HG02938 (cell line): ENCODE measurements at regions not wholly inside any gene's neighbourhood (a gene's known extent, or its start where the extent isn't known, plus 50 kb on each side); places are given as distances from the start of the nearest gene placed in this dataset.
A peak's percentile ranks its signal among the peaks of the same experiment; 100 is the strongest.
"Not testable (repeated sequence)": the region's sequence is repeated elsewhere in the genome, so short reads cannot be mapped to it uniquely, and the experiment has no call there.

ENCODE experiments used
- ATAC-seq: cut with Tn5 transposase; IDR thresholded peaks from one replicate; pipeline ENCODE4 v1.9.1; 2021; ENCODE audit warnings: mild to moderate bottlenecking, moderate library complexity; ENCODE audit not compliant: unreplicated experiment

- ATAC-seq = no peak
Measured at GRCh38 chr13:33545492-33545891, 259.9 kb upstream of the STARD13 start.

DNA sequence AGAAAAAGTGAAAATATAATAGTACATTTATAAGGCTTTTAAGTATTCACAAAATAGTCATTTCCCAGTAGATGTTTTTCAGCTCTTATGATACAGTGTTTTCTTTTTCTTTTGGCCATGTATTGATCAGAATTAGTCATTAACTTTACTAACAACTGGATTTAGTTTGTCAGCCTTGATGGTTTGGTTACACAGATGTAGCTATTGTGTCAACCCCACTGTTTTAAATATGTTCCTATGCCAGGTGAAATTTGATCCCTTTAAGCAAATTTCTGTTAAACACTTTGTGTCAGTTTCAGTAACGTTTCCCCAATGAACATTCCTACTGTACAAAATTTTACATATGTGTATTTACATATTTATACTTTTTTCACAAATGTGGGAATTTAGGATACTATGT lies 261.5 kb upstream of the STARD13 start:
- no peak for ATAC-seq

DNA sequence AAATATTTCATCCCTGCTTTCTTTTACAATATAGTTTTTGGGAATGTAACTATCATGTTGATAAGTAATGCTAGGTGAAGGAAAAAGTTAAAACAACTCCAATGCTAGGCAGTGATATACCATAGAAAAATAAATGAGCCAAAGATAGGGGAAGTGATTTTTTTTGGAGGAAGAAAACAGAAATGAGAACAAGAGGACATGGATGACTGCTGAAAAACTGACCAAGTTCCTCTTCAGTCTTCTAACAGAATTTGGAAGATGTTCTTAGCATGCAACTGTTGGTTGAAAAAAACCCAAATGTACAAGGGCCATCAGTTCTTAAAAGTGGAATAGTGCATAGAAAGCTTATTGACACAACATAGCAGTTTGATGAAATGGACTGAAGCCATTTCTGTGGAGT lies 262.5 kb upstream of the STARD13 start:
- ATAC-seq = no peak

- no peak for ATAC-seq
Measured at GRCh38 chr13:33550276-33550675, 264.7 kb upstream of the STARD13 start.

GRCh38 chr13:33550885-33551284 lies 265.3 kb upstream of the STARD13 start:
- peak; percentile 57 for ATAC-seq

DNA sequence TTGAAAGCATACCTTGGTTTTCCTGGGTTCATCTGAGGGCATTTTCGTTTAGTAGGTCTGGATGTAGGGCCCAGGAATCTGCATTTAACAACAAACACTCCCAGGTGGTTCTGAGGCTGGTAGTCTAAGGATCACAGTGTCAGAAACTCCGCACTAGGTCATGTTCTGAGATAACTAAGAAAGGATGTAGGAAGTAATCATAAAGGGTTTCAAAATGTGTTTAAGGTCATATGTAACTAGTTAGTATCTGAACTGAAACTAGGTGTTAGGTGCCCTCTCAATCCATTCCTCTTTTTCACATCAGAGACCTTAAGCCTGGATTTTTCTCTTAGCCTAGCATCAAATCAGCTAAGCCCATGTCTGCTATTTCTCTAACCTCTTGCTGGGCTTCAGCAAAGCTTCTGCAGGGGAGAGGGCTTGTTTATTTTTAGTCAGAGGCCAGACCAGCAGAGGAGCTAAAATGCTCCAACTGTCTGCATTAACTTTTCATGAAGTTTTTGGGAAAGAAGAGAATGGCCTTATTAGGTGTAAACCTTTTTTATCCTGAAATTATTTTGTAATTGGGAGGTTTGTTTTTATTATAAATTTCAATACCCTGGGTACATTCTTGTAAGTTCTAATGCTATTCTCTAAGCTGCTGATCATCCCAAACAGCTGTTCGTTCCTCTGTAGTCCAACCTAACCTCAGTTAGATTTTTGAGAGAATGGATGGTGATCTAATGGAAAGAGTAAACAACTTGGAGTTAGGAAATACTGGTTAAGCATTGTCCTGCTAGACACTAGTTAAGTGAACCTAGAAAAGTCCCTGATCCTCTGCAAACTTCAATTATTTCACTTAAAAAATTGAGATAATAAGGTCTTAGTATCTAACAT lies 262.8 kb upstream of the RFC3 start:
- peak; percentile 84 for ATAC-seq

GRCh38 chr13:33556828-33557227 lies 261.1 kb upstream of the RFC3 start:
- no peak for ATAC-seq

DNA sequence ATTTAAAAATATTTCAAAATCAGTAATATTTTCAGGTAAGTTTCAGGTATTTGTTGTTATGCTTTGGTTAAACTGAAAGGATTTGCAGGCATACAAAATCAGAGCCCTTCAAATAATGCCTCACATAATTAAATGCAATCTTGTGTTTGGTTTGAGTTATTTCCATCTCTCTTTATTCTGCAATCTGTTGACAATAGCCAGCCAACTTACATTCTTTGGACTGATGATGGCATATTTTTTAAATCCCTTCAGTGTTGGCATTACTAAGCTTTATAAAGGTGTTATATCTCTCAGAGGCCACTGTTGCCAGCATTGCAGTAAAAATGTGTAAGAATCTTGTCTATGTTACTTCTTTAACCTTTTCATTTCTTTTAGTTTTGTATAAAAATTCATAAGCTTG lies 257.2 kb upstream of the RFC3 start:
- ATAC-seq = no peak

- ATAC-seq = no peak
Measured at GRCh38 chr13:33561627-33562026, 256.3 kb upstream of the RFC3 start.

GRCh38 chr13:33571618-33572017 lies 246.3 kb upstream of the RFC3 start:
- peak; percentile 80 for ATAC-seq

DNA sequence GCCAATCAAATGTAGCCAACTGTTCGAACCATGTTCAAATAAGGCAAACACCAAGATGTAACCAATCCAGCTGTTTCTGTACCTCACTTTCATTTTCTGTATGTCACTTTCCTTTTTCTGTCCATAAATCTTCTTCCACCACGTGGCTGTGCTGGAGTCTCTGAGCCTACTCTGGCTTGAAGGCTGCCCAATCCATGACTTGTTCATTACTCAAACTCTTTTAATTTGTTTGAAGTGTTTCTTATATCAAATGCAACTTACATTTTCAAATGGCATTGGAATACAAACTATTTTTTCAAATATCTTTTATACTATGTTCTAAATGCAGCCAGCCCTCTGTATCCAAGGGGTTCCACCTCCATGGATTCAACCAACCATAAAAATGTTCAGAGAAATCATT lies 245.6 kb upstream of the RFC3 start:
- ATAC-seq = not testable (repeated sequence)

DNA sequence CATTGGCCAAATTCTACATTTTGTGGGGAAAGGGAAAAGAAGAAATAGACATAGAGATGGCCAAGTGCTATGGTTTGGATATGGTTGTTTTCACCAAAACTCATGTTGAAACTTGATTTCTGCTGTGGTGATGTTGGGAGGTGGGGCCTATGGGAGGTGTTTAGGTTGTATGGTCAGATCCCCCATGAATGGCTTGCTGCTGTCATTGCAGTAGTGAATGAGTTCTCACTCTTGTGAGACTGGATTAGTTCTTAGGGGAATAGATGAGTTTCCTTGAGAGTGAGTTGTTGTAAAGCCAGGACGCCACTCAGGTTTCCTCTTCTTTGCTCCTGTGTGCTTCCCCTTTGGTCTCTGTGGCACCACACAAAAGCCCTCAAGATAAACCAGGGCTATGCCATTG lies 242.6 kb upstream of the RFC3 start:
- no peak for ATAC-seq

- no peak for ATAC-seq
Measured at GRCh38 chr13:33577007-33577406, 240.9 kb upstream of the RFC3 start.

GRCh38 chr13:33578786-33579185 lies 239.2 kb upstream of the RFC3 start:
- ATAC-seq = no peak

DNA sequence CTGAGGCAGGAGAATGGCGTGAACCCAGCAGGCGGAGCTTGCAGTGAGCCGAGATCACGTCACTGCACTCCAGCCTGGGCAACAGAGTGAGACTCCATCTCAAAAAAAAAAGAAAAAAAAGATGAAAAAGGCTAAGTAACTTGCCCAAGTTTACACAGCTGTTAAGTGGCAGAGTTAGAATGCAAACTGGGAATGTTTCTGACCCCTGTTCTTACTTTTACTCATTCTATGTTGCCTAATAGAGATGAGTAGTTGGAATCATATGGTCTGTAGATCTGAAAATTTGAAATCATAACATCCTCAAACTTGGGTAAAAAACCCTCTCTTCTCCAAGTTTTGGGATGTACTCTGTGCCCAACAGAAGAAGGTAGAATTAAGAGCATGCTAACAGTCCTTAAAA lies 235.8 kb upstream of the RFC3 start:
- no peak for ATAC-seq

DNA sequence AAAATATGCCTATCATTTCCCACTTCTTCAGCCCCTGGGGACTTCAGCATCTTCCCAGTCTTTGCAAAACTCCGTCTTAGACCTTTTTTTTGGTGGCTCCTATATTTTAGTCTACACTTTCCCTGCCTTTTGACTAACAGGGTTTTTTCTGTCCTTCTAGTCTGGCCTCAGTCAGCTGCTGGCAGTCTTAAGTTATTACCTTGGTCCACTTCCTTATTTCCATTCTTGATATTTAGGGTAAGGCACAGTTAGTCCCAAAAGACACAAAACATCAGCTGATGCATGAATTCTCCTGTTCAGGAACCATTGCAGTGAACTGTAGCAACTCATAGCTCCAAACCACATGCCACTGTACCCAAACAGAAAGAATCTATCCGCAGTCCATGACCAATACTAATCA lies 234.6 kb upstream of the RFC3 start:
- ATAC-seq = no peak

DNA sequence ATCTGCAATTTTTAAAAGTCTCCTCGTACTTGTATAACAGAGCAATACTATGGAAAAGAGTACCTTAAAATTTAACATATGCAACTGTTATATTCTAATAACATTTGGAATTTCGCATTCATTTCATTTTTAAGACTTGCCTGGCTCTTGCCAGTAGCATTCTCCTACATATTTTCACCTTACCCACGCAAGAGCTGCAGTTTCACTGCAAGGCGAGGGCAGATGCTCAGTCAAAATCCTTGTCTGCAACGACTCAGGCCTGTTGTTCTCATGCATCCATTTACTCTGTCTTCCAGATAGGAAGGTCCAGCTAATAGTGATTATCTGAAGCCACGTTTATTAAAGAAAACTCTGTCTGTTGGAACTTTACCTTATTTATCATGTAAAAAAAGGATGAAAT lies 227.0 kb upstream of the RFC3 start:
- no peak for ATAC-seq

GRCh38 chr13:33606692-33607091 lies 211.3 kb upstream of the RFC3 start:
- no peak for ATAC-seq

GRCh38 chr13:33610438-33611120 lies 207.4 kb upstream of the RFC3 start:
- no peak for ATAC-seq

DNA sequence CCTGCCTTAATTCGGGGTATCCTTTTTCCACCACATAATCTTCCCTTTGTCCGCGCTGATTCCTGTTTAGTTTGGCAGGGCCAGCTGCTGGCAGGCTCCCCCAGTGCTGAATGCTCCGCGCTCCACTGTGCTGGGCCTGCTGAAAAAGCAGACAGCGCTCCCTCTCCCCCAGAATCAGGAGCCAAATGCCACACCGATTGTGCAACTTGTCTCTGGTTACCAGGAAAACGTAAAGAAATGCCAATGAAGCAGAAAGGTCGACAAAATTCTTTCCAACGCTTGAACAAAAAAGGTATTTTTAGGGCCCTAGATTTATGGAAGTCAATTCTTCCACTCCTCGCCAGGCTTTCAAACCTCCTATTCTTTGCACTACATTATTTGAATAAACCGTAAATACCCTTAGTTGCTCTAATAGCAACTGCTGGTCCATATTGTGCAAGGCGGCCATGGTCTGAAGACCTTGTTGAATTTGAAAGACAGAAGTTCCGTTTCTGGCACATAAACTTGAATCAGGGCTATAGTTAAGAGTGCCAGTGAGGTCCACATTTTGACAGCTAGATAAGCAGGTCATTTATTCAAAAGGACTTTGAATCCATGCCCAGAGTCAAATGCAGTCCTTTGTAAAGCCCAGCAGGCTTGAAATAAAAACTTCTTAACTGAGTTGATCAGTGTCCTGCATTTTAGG lies 206.7 kb upstream of the RFC3 start:
- no peak for ATAC-seq

DNA sequence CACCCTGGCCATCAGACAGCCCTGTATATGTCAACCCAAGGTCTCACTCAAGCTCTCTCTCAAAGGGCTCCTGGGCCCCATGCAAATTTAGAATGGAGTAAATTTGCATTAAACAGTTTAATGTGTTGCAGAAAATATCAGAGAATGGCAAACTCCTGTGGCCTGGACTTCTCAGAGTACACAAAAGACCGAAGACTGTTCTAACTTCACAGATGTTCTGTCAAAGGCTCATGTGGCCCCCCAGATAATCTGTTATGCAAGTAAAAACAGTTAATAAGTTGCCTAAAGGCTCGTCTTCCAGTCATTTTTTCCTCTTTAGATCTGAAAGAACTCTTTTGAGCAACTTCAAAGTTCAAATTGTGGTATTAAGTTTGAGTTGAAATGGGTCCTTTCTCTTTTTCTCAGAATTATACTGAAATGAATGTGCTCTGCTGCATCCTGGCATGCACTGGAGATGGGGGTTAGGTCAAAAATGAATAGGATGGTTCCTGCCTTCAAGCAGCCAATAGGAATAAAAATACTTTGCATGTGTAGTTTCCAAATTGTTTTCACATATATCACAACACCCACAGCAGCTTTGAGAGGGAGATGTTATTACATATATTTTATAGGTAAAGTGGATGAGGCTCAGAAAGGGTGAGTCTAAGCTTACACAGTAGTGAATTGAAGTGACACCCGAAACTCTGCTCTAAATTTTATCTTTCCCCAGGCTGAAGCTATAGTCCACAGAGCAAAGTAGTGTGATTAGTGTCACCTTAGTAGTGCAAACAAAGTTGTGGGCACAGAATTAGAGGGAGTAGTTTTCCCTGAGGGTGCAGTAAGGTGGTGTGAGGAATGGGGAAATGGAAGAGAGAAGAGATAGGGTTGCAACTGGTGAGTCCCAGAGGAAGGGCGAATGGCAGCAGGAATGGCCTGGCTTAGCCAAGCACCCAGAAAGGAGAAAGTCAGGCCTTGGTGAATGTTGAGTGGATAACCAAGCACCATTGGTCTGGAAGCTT lies 205.0 kb upstream of the RFC3 start:
- peak; percentile 65 for ATAC-seq
